Hepatocyte (in vitro differentiated cells): ENCODE measurements at regions not wholly inside any gene's neighbourhood (a gene's known extent, or its start where the extent isn't known, plus 50 kb on each side); places are given as distances from the start of the nearest gene placed in this dataset.

Source experiments
- EZH2 ChIP-seq: fragments of 200-600 bp; sonication (generic); IDR thresholded peaks from 2 replicates; pipeline ENCODE4 v1.6.1; 2016; ENCODE audit warnings: antibody characterized with exemption, mild to moderate bottlenecking, borderline replicate concordance
- EZH2phosphoT487 ChIP-seq: fragments of 200-600 bp; sonication (generic); IDR thresholded peaks from one replicate; pipeline ENCODE4 v1.6.1; 2018; ENCODE audit warnings: antibody characterized with exemption, mild to moderate bottlenecking, low read depth, moderate library complexity; ENCODE audit not compliant: unreplicated experiment, severe bottlenecking
- TF ChIP-seq, protein P1 (sequence below): fragments of 200-600 bp; sonication (generic); IDR thresholded peaks from 2 replicates; pipeline ENCODE4 v1.5.1; 2016; ENCODE audit warnings: antibody characterized with exemption, mild to moderate bottlenecking; ENCODE audit not compliant: poor library complexity

GRCh38 chr2:37868866-37869265, 56.2 kb upstream of the RMDN2 start:
- TF ChIP-seq, protein P1, sequence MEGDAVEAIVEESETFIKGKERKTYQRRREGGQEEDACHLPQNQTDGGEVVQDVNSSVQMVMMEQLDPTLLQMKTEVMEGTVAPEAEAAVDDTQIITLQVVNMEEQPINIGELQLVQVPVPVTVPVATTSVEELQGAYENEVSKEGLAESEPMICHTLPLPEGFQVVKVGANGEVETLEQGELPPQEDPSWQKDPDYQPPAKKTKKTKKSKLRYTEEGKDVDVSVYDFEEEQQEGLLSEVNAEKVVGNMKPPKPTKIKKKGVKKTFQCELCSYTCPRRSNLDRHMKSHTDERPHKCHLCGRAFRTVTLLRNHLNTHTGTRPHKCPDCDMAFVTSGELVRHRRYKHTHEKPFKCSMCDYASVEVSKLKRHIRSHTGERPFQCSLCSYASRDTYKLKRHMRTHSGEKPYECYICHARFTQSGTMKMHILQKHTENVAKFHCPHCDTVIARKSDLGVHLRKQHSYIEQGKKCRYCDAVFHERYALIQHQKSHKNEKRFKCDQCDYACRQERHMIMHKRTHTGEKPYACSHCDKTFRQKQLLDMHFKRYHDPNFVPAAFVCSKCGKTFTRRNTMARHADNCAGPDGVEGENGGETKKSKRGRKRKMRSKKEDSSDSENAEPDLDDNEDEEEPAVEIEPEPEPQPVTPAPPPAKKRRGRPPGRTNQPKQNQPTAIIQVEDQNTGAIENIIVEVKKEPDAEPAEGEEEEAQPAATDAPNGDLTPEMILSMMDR: no peak
- TF ChIP-seq EZH2phosphoT487: no peak
- no peak for TF ChIP-seq EZH2
